GM06990 (cell line): ENCODE measurements at regions not wholly inside any gene's neighbourhood (a gene's known extent, or its start where the extent isn't known, plus 50 kb on each side); places are given as distances from the start of the nearest gene placed in this dataset.

Experiments
- DNase-seq: peaks from one replicate; pipeline ENCODE4 v3.0.0-alpha.2; 2011; ENCODE audit not compliant: insufficient read length; ENCODE audit errors: extremely low read depth
- H3K27me3 ChIP-seq: replicated peaks from 2 replicates; pipeline ENCODE4 v1.6.0; 2011; ENCODE audit warnings: low read length; ENCODE audit not compliant: control insufficient read depth, insufficient read depth
- H3K36me3 ChIP-seq: 2 replicates; pipeline ENCODE4 v1.5.1; 2011; ENCODE audit warnings: low read length; ENCODE audit not compliant: control insufficient read depth, insufficient read depth
- H3K4me3 ChIP-seq: replicated peaks from 2 replicates; pipeline ENCODE4 v1.5.1; 2011; ENCODE audit warnings: low read depth, mild to moderate bottlenecking, control low read depth, low read length
- TF ChIP-seq, protein P1 (sequence below): IDR thresholded peaks from 2 replicates; pipeline ENCODE4 v1.5.1; 2011; ENCODE audit warnings: low read length, control low read depth, mild to moderate bottlenecking, inconsistent platforms; ENCODE audit not compliant: insufficient read depth, poor library complexity, severe bottlenecking

DNA sequence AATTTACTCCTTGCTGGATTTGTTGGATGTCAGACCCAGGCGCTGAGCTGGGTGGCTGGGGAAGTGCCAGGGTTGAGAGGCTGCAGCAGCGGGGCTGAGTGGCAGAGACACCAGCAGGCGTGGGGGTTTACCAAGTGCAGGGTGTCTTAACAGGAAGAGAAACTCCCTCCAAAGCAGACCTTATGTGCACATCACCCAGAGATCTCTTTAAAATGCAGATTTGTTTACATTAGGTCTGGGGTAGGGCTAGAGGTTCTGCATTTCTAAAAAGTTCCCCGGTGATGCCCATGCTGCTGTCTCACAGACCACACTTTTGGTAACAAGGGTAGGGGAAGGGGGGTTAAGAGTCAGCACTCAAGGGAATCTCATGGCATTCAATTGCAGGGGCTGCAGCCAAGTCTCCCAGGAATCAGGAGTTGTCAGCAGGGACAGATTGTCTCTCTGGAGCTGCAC, 80.7 kb upstream of the OLFM4 start:
- Histone ChIP-seq H3K4me3 (no peak overlapping the region), H3K27me3 (no peaks in the 10 kb centered on the region), H3K36me3 (no peaks in the 10 kb centered on the region)
- no peak for DNase-seq
- TF ChIP-seq, protein P1, sequence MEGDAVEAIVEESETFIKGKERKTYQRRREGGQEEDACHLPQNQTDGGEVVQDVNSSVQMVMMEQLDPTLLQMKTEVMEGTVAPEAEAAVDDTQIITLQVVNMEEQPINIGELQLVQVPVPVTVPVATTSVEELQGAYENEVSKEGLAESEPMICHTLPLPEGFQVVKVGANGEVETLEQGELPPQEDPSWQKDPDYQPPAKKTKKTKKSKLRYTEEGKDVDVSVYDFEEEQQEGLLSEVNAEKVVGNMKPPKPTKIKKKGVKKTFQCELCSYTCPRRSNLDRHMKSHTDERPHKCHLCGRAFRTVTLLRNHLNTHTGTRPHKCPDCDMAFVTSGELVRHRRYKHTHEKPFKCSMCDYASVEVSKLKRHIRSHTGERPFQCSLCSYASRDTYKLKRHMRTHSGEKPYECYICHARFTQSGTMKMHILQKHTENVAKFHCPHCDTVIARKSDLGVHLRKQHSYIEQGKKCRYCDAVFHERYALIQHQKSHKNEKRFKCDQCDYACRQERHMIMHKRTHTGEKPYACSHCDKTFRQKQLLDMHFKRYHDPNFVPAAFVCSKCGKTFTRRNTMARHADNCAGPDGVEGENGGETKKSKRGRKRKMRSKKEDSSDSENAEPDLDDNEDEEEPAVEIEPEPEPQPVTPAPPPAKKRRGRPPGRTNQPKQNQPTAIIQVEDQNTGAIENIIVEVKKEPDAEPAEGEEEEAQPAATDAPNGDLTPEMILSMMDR = no peak

DNA sequence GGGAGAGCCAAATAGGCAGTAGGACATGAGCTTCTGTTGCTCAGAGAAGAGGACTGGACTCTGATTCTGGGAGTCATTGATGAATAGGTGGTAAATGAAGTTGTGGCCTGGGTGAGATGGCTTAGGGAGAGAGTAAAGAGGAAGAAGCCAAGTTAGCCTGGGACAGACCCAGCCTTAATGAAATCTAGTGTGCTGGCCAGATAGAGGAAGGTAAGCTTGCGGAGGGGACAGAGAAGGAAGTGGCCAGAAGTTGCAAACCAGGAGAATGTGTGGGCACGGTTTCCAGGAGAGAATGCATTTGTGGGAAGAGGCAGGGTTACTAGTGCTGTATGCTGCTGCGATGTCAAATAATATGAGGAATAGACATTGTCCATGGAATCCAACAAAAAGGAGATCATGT, 83.3 kb upstream of the OLFM4 start:
- DNase-seq = no peak
- Histone ChIP-seq H3K4me3 (no peak overlapping the region), H3K36me3 (no peaks in the 10 kb centered on the region), H3K27me3 (no peaks in the 10 kb centered on the region)
- TF ChIP-seq, protein P1 = no peak

DNA sequence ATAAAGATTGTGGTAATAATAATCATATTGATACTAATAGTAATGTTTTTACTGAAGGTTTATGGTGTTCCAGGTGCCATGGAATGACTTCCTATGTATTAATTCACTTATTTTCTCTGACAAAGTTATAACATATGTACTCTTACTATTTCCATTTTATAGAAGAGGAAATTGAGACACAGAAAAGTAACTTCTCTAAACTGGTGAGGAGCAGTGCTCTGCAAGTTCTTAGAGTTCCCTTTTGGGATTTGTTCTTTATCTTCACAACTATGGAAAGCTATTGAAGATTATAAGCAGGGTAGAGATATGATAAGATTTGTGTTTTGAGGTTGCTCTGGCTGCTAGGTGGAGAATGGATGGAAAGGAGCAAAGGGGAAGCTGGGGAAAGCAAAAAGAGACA, 83.9 kb upstream of the OLFM4 start:
- no peaks in the 10 kb centered on the region for H3K36me3 ChIP-seq
- H3K4me3 ChIP-seq = no peak overlapping the region
- H3K27me3 ChIP-seq = no peaks in the 10 kb centered on the region
- DNase-seq = no peak
- TF ChIP-seq, protein P1 = no peak

DNA sequence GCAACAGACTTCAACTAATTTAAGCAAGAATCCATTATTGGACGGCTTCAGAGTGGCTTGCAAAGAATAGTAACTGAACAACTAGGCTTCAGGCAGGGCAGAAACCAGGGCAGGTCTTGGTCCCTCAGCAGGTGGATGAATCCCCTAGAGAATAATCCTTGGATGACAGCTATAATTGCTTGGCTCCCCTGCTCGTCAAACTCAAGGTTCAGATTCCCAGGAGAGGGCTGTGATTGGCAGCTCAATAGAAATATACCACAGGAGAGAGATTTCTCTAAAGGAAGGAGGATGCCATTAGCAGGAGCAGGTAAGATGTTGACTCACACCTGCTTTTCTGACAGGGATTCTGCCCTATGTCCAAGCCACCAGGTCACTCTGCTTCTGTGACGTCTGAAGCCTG, 89.6 kb upstream of the PCDH8 start:
- Histone ChIP-seq H3K4me3 (no peak overlapping the region), H3K27me3 (no peaks in the 10 kb centered on the region), H3K36me3 (no peaks in the 10 kb centered on the region)
- TF ChIP-seq, protein P1 = no peak
- no peak for DNase-seq

DNA sequence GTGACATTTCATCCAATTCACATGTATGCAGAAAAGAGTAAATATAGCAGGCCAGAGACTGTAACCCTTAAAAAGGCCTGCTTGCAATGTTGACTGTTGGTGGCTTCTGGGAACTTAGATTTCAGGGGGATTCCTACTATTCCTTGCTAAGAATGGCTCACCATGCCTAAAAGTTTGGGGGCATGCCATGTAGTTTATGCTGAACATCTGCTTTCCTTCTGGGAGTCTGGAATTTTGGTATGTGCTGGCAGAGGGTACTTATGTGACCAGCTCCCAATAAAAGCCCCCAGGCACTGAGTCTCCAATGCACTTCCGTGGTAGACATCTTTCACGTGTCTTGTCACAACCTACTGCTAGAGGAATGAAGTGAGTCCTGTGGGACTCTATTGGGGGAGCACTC, 88.4 kb upstream of the PCDH8 start:
- Histone ChIP-seq H3K27me3 (no peaks in the 10 kb centered on the region), H3K36me3 (no peaks in the 10 kb centered on the region), H3K4me3 (no peak overlapping the region)
- no peak for DNase-seq
- TF ChIP-seq, protein P1 = no peak

DNA sequence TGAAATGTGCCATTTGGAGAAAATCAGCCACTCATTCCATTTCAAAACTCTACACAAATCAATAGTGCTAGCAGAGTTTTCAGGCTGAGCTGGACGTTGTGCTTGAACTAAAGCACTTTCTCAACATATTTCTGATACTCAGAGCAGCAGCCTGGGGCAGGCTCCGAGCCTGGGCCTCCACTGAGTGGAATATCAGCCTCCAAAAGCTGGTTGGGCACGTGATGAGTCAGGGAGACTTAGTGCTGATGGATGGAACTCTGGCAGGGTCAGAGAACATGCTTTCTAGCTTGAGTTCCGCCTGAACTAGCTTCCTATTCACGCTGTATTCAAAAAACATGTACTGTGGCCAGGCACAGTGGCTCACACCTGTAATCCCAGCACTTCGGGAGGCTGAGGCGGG, 85.8 kb upstream of the PCDH8 start:
- DNase-seq = no peak
- no peaks in the 10 kb centered on the region; the same call in none of the 2 replicates for H3K27me3 ChIP-seq
- H3K4me3 ChIP-seq = no peak overlapping the region
- no peaks in the 10 kb centered on the region for H3K36me3 ChIP-seq
- TF ChIP-seq, protein P1 = no peak
